ENCODE measurements at regions not wholly inside any gene's neighbourhood (a gene's known extent, or its start where the extent isn't known, plus 50 kb on each side); places are given as distances from the start of the nearest gene placed in this dataset.

DNA sequence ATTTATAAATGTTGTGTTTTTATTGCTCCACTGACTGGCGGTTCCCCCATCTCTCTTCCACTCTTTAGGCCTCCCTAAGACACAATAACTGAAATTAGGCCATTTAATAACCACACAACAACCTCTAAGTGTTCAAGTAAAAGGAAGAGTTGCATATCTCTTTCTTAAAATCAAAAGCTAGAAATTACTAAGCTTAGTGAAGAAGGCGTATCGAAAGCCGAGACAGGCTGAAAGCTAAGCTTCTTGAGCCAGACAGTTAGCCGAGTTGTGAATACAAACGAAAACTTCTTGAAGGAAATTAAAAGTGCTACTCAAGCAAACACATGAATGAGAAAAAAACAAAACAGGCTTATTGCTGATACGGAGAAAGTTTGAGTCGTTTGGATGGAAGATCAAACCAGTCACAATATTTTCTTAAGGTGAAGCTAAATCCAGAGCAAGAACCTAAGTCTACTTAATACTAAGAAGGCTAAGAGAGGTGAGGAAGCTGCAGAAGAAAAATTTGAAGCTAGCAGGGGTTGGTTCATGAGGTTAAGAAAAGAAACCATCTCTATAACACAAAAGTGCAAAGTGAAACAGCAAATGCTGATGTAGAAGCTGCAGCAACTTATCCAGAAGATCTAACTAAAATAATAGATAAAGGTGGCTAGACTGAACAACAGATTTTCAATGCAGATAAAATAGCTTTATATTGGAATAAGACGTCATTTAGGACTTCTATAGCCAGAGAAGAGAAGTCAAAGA, 194.0 kb upstream of the TTC29 start:
- TF ChIP-seq, protein P1, sequence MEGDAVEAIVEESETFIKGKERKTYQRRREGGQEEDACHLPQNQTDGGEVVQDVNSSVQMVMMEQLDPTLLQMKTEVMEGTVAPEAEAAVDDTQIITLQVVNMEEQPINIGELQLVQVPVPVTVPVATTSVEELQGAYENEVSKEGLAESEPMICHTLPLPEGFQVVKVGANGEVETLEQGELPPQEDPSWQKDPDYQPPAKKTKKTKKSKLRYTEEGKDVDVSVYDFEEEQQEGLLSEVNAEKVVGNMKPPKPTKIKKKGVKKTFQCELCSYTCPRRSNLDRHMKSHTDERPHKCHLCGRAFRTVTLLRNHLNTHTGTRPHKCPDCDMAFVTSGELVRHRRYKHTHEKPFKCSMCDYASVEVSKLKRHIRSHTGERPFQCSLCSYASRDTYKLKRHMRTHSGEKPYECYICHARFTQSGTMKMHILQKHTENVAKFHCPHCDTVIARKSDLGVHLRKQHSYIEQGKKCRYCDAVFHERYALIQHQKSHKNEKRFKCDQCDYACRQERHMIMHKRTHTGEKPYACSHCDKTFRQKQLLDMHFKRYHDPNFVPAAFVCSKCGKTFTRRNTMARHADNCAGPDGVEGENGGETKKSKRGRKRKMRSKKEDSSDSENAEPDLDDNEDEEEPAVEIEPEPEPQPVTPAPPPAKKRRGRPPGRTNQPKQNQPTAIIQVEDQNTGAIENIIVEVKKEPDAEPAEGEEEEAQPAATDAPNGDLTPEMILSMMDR (conservative IDR thresholded peaks at IDR 0.05; ENCODE audit: low read length) = no peak
- TF ChIP-seq EZH2phosphoT487 (IDR thresholded peaks at IDR 0.05; ENCODE audit: borderline replicate concordance) = no peak

Data from Loucy (cell line).